CD4-positive, alpha-beta memory T cell (primary cell): ENCODE measurements at regions not wholly inside any gene's neighbourhood (a gene's known extent, or its start where the extent isn't known, plus 50 kb on each side); places are given as distances from the start of the nearest gene placed in this dataset.

Experiments used
- CTCF ChIA-PET: fragments of 350-600 bp; sonication (Branson Sonifier 250); formaldehyde crosslinking; loops from one replicate; lab custom pipeline; 2021; ENCODE audit warnings: inconsistent platforms; ENCODE audit not compliant: partially characterized antibody; lab: Charles Lee
- POLR2A ChIA-PET: fragments of 350-600 bp; sonication (Branson Sonifier 250); formaldehyde crosslinking; loops from one replicate; lab custom pipeline; 2021; ENCODE audit not compliant: partially characterized antibody; lab: Charles Lee
- DNase-seq, 5 donors: peaks; one replicate each; pipeline versions ENCODE4 v3.0.0 to v3.0.0-alpha.2; 2020 to 2022; ENCODE audit warnings: mixed read lengths in 1 of 5
- H3K27ac ChIP-seq: one replicate; pipeline ENCODE4 v1.7.0; 2013; ENCODE audit warnings: low read depth, low read length
- H3K27me3 ChIP-seq: 2 replicates; pipeline ENCODE4 v1.7.0; 2013; ENCODE audit warnings: mild to moderate bottlenecking, low read length, moderate library complexity; ENCODE audit not compliant: insufficient read depth
- H3K36me3 ChIP-seq: 2 replicates; pipeline ENCODE4 v1.7.0; 2013; ENCODE audit warnings: mild to moderate bottlenecking, low read length, moderate library complexity; ENCODE audit not compliant: insufficient read depth
- H3K4me1 ChIP-seq: 2 replicates; pipeline ENCODE4 v1.7.0; 2013; ENCODE audit warnings: mild to moderate bottlenecking, low read length, moderate library complexity; ENCODE audit not compliant: insufficient read depth
- H3K4me3 ChIP-seq, 2 donors: one replicate each; pipeline ENCODE4 v1.7.0; 2013; ENCODE audit warnings: low read length in 2 of 2, mild to moderate bottlenecking in 1 of 2
- H3K9me3 ChIP-seq, 2 donors: one replicate each; pipeline ENCODE4 v1.7.0; 2013; ENCODE audit warnings: low read length in 2 of 2, control low read depth in 1 of 2; ENCODE audit not compliant: control insufficient read depth in 1 of 2
- H3K27ac Mint-ChIP-seq, 7 donors: one replicate each; pipeline ENCODE4 v1.8.0; 2020 to 2021; ENCODE audit warnings: mixed read lengths in 7 of 7, mild to moderate bottlenecking in 6 of 7, inconsistent platforms in 3 of 7, moderate library complexity in 3 of 7
- H3K27me3 Mint-ChIP-seq, 2 donors: one replicate each; pipeline ENCODE4 v1.8.0; 2020 to 2021; ENCODE audit warnings: mixed read lengths in 2 of 2
- H3K36me3 Mint-ChIP-seq, 2 donors: one replicate each; pipeline ENCODE4 v1.8.0; 2020 to 2021; ENCODE audit warnings: mixed read lengths in 2 of 2, inconsistent platforms in 1 of 2, mild to moderate bottlenecking in 1 of 2
- H3K4me1 Mint-ChIP-seq, 4 donors: one replicate each; pipeline ENCODE4 v1.8.0; 2020 to 2021; ENCODE audit warnings: mixed read lengths in 4 of 4, mild to moderate bottlenecking in 1 of 4
- H3K4me3 Mint-ChIP-seq, 8 donors: one replicate each; pipeline ENCODE4 v1.8.0; 2020 to 2021; ENCODE audit warnings: mixed read lengths in 8 of 8, mild to moderate bottlenecking in 7 of 8, moderate library complexity in 6 of 8, inconsistent platforms in 3 of 8
- H3K9me3 Mint-ChIP-seq, 8 donors: one replicate each; pipeline ENCODE4 v1.8.0; 2020 to 2021; ENCODE audit warnings: mixed read lengths in 8 of 8, mild to moderate bottlenecking in 5 of 8, inconsistent platforms in 3 of 8, moderate library complexity in 1 of 8
- intact Hi-C: fragments of 100-400 bp; cut with micrococcal nuclease; formaldehyde crosslinking; loops from one replicate; pipeline ENCODE4 v1.15.1; 2023

GRCh38 chr6:169911264-169912263 is 160.1 kb downstream of the ERMARD start:
- no peaks in the 10 kb centered on the region for H3K4me1 ChIP-seq
- H3K27me3 ChIP-seq = no peaks in the 10 kb centered on the region
- H3K27me3 Mint-ChIP-seq = peaks cover 5 to 16% of the 10 kb centered on the region in 2 donors
- ChIA-PET CTCF (no interaction called here), POLR2A (no interaction called here)
- H3K27ac Mint-ChIP-seq = peak overlapping the region in 1 of 7 donors; percentile 38
- no peak for DNase-seq
- no peak overlapping the region for H3K4me3 Mint-ChIP-seq
- H3K9me3 ChIP-seq = no peaks in the 10 kb centered on the region
- H3K36me3 Mint-ChIP-seq = no peaks in the 10 kb centered on the region
- H3K27ac ChIP-seq = no peak overlapping the region
- intact Hi-C loops = no loop called here
- no peak overlapping the region for H3K4me3 ChIP-seq
- H3K36me3 ChIP-seq = no peaks in the 10 kb centered on the region
- H3K9me3 Mint-ChIP-seq = no peaks in the 10 kb centered on the region
- H3K4me1 Mint-ChIP-seq = peaks cover 2 to 5% (median 4%) of the 10 kb centered on the region in 4 donors

- DNase-seq = no peak
- Histone ChIP-seq H3K27me3 (no peaks in the 10 kb centered on the region), H3K4me3 (no peak overlapping the region), H3K36me3 (no peaks in the 10 kb centered on the region), H3K27ac (no peak overlapping the region), H3K9me3 (no peaks in the 10 kb centered on the region), H3K4me1 (no peaks in the 10 kb centered on the region)
- no peak overlapping the region for H3K27ac Mint-ChIP-seq
- peaks cover 2 to 5% (median 4%) of the 10 kb centered on the region in 4 donors for H3K4me1 Mint-ChIP-seq
- no peak overlapping the region for H3K4me3 Mint-ChIP-seq
- POLR2A ChIA-PET = no interaction called here
- intact Hi-C loops = no loop called here
- H3K27me3 Mint-ChIP-seq = peaks cover 6 to 11% of the 10 kb centered on the region in 2 donors
- CTCF ChIA-PET = no interaction called here
- H3K36me3 Mint-ChIP-seq = no peaks in the 10 kb centered on the region
- H3K9me3 Mint-ChIP-seq = no peaks in the 10 kb centered on the region
These were observed 157.7 kb downstream of the ERMARD start for GRCh38 chr6:169909113-169909512.

DNA sequence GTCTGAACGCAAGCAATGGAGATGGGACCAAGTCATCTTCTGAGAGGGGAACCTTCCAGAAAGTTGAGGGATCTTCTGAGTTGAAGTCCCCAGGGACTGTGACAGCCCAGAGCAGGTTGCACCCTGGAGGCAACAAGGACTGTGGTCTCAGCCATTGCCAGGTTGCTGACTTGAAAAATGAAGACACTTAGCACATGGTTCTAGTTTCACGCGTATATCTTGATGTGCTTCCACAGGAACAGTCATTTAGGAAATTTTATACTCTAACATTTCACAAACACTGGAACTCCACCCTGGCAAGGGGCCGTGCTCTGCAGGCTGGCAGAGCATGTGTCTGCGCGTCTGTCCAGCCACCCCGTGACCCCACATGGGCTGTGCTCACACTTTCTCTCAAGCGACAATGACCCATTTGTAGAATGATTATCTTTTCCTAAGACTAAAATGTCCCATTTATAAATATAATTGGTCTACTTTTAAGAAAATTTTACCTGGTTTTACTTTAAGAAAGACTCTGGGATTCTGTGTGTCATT is 157.0 kb downstream of the ERMARD start:
- CTCF ChIA-PET = no interaction called here
- H3K9me3 ChIP-seq = no peaks in the 10 kb centered on the region
- Mint-ChIP-seq H3K4me3 (no peak overlapping the region), H3K36me3 (no peaks in the 10 kb centered on the region), H3K27me3 (peaks cover 5 to 11% of the 10 kb centered on the region in 2 donors), H3K4me1 (peaks cover 0 to 4% (median 2%) of the 10 kb centered on the region in 4 donors), H3K9me3 (no peaks in the 10 kb centered on the region), H3K27ac (no peak overlapping the region)
- H3K4me3 ChIP-seq = no peak overlapping the region
- POLR2A ChIA-PET = no interaction called here
- H3K27ac ChIP-seq = no peak overlapping the region
- no peak for DNase-seq
- H3K36me3 ChIP-seq = no peaks in the 10 kb centered on the region
- H3K4me1 ChIP-seq = no peaks in the 10 kb centered on the region
- H3K27me3 ChIP-seq = no peaks in the 10 kb centered on the region
- intact Hi-C loops = no loop called here

GRCh38 chr6:169907419-169908115 is 156.1 kb downstream of the ERMARD start:
- Histone ChIP-seq H3K4me3 (no peak overlapping the region), H3K27me3 (no peaks in the 10 kb centered on the region), H3K36me3 (no peaks in the 10 kb centered on the region), H3K9me3 (no peaks in the 10 kb centered on the region), H3K27ac (no peak overlapping the region), H3K4me1 (no peaks in the 10 kb centered on the region)
- no peak for DNase-seq
- Mint-ChIP-seq H3K4me1 (no peaks in the 10 kb centered on the region), H3K27me3 (peaks cover 4 to 5% of the 10 kb centered on the region in 2 donors), H3K27ac (no peak overlapping the region), H3K36me3 (no peaks in the 10 kb centered on the region), H3K4me3 (no peak overlapping the region), H3K9me3 (peaks cover 0 to 2% (median 0%) of the 10 kb centered on the region in 8 donors)
- ChIA-PET POLR2A (no interaction called here), CTCF (no interaction called here)
- intact Hi-C loops = no loop called here

DNA sequence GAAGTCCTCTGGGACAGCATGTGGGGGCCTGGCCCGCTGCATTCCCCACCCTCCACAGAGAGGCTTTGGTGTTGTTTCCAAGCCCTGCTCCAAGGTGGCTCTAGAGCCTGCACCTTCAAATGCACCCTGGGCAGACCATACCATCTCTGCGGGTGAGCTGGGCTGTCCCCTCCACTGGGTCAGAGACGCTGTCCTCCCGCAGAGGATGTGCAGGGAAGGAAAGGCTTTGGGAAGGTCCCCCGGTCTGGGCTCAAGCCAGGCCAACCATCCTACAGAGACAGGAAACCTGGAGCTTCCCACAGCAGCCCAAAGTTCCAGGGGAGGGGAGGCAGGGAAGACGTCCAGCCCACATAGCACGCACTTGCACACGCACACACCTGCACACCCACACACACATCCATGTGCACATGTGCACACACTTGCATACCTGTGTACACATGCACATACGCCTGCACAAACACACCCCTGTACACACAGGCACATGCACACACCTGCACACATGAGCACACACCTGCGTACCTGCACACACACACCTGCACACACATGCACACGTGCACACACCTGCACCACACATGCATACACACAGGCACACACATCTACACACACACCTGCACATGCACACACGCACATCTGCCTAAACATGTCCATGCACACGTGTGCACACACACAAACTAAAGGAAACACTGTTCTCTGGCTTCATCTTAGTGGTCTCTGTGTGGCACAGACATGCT is 155.4 kb downstream of the ERMARD start:
- intact Hi-C loops = no loop called here
- Histone ChIP-seq H3K27ac (no peak overlapping the region), H3K4me1 (no peaks in the 10 kb centered on the region), H3K9me3 (no peaks in the 10 kb centered on the region), H3K36me3 (no peaks in the 10 kb centered on the region), H3K4me3 (no peak overlapping the region), H3K27me3 (no peaks in the 10 kb centered on the region)
- DNase-seq = no peak
- Mint-ChIP-seq H3K36me3 (no peaks in the 10 kb centered on the region), H3K9me3 (peaks cover 0 to 7% (median 0%) of the 10 kb centered on the region in 8 donors), H3K4me1 (no peaks in the 10 kb centered on the region), H3K4me3 (no peak overlapping the region), H3K27ac (no peak overlapping the region), H3K27me3 (peaks cover 4% of the 10 kb centered on the region in 2 donors)
- ChIA-PET CTCF (no interaction called here), POLR2A (no interaction called here)

DNA sequence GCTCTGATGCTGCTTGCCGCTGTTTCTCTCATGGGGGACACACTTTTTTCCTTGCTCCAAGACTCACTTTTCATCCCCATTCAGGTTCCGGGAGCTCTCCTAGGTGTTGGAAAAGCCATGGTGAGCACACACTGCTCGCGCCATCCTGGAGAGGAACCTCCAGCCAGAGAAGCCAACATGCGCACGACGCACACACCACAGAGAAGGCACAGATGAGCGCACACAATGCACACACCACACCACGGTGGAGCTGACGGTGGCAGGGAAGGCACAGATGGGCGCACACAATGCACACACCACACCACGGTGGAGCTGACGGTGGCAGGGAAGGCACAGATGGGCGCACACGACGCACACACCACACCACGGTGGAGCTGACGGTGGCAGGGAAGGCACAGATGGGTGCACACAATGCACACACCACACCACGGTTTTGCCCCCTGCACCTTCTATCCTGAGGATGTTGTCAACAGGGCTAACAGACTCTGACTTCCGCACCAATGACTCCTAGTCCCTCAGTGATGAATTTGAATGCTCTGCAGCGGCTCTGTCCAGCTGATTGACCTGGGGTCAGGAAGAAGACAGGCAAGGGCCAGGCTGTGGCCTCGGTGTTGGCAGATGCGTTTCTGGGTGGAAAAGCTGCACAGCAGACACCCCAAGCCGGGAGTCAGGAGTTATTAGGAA is 154.7 kb downstream of the ERMARD start:
- H3K9me3 Mint-ChIP-seq = peaks cover 0 to 7% (median 0%) of the 10 kb centered on the region in 8 donors
- CTCF ChIA-PET = no interaction called here

More for the DNA sequence above, 154.7 kb downstream of the ERMARD start:
- H3K27ac ChIP-seq = no peak overlapping the region
- H3K9me3 ChIP-seq = no peaks in the 10 kb centered on the region
- no peaks in the 10 kb centered on the region for H3K36me3 Mint-ChIP-seq
- H3K27me3 ChIP-seq = no peaks in the 10 kb centered on the region
- no peak overlapping the region for H3K27ac Mint-ChIP-seq
- H3K36me3 ChIP-seq = no peaks in the 10 kb centered on the region
- DNase-seq = no peak
- intact Hi-C loops = no loop called here
- peak overlapping the region in 1 of 8 donors; percentile 49 for H3K4me3 Mint-ChIP-seq
- POLR2A ChIA-PET = no interaction called here
- no peaks in the 10 kb centered on the region for H3K4me1 Mint-ChIP-seq
- no peaks in the 10 kb centered on the region for H3K4me1 ChIP-seq
- peaks cover 4% of the 10 kb centered on the region in 2 donors for H3K27me3 Mint-ChIP-seq
- no peak overlapping the region for H3K4me3 ChIP-seq
